Lower leg skin (tissue), 4 donors: ENCODE measurements at regions not wholly inside any gene's neighbourhood (a gene's known extent, or its start where the extent isn't known, plus 50 kb on each side); places are given as distances from the start of the nearest gene placed in this dataset.
"Not testable (repeated sequence)": the region's sequence is repeated elsewhere in the genome, so short reads cannot be mapped to it uniquely, and the experiment has no call there.

Source experiments
- DNase-seq, 2 donors: peaks; one replicate each; pipeline ENCODE4 v3.0.0-alpha.2; 2019; ENCODE audit warnings: low spot score in 2 of 2
- H3K4me3 ChIP-seq: fragments of 200-600 bp; sonication (generic); 2 replicates; pipeline ENCODE4 v1.5.1; 2017; ENCODE audit warnings: mild to moderate bottlenecking, low read depth; ENCODE audit not compliant: poor library complexity, severe bottlenecking
- POLR2A ChIP-seq, 2 donors: fragments of 450-650 bp; IDR thresholded peaks; one replicate each; pipeline ENCODE4 v1.6.1; 2016 to 2017; ENCODE audit warnings: antibody characterized with exemption in 2 of 2, mild to moderate bottlenecking in 1 of 2, moderate library complexity in 1 of 2
- WGBS, 2 donors: methylation state at CpG; one replicate each; pipeline ENCODE4 v1.1.5; 2018; 5-methylcytosine and 5-hydroxymethylcytosine counted together
- intact Hi-C: fragments of 100-400 bp; cut with DNase I; formaldehyde crosslinking; loops from one replicate; pipeline ENCODE4 v1.15.0; 2023; ENCODE audit warnings: low total_unique reads
- TF ChIP-seq, protein P1 (sequence below), 3 donors: fragments of 450-650 bp; IDR thresholded peaks; one replicate each; pipeline ENCODE4 v1.5.1; 2016; ENCODE audit warnings: antibody characterized with exemption in 3 of 3, mild to moderate bottlenecking in 3 of 3, moderate library complexity in 2 of 3

DNA sequence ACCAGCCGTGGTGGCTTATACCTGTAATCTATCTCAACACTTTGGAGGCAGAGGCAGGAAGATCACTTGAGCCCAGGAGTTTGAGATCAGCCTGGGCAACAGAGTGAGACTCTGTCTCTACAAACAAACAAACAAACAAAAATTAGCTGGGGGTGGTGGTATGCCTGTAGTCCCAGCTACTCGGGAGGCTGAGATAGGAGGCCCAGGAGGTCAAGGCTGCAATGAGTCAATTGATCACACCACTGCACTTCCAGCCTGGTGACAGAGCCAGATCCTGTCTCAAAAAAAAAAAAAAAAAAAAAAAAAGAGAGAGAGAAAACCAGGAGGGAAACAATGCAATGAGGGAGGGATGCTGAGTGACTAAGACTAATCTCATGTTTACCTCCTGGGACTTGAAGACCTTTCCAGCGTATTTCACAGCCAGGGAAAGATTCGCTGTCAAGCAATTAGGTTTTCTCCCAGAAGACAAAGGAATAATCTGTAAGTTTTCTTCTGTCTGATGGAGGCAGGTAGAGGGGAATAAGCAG is 51.1 kb upstream of the MIER3 start:
- no peak for DNase-seq
- TF ChIP-seq, protein P1, sequence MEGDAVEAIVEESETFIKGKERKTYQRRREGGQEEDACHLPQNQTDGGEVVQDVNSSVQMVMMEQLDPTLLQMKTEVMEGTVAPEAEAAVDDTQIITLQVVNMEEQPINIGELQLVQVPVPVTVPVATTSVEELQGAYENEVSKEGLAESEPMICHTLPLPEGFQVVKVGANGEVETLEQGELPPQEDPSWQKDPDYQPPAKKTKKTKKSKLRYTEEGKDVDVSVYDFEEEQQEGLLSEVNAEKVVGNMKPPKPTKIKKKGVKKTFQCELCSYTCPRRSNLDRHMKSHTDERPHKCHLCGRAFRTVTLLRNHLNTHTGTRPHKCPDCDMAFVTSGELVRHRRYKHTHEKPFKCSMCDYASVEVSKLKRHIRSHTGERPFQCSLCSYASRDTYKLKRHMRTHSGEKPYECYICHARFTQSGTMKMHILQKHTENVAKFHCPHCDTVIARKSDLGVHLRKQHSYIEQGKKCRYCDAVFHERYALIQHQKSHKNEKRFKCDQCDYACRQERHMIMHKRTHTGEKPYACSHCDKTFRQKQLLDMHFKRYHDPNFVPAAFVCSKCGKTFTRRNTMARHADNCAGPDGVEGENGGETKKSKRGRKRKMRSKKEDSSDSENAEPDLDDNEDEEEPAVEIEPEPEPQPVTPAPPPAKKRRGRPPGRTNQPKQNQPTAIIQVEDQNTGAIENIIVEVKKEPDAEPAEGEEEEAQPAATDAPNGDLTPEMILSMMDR (IDR thresholded peaks at IDR 0.05): no peak
- TF ChIP-seq POLR2A (IDR thresholded peaks at IDR 0.05): no peak
- intact Hi-C loops: no loop called here
- H3K4me3 ChIP-seq: no peak overlapping the region
- WGBS, 2 donors: 69 to 89% methylated on average over 4 of the region's 4 CpGs

DNA sequence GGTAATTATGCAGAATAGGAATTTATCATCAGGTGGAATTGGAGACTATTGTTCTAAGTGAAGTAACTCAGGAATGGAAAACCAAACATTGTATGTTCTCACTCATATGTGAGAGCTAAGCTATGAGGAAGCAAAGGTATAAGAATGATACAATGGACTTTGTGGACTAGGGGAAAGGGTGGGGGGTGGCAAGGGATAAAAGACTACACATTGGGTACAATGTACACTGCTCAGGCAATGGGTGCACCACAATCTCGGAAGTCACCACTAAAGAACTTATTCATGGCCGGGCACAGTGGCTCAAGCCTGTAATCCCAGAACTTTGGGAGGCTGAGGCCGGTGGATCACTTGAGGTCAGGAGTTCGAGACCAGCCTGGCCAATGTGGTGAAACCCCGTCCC is 51.6 kb upstream of the MIER3 start:
- 90 to 94% methylated on average over 5 of the region's 5 CpGs for WGBS, 2 donors
- intact Hi-C loops, H3K4me3 ChIP-seq, DNase-seq: not testable (repeated sequence)

GRCh38 chr5:57004800-57005199 is 52.9 kb upstream of the MIER3 start:
- no peak for TF ChIP-seq POLR2A (IDR thresholded peaks at IDR 0.05)
- TF ChIP-seq, protein P1 (IDR thresholded peaks at IDR 0.05): no peak
- H3K4me3 ChIP-seq: no peak overlapping the region
- DNase-seq: no peak
- intact Hi-C loops: no loop called here
- WGBS, 2 donors: 55 to 71% methylated on average over 5 of the region's 5 CpGs

DNA sequence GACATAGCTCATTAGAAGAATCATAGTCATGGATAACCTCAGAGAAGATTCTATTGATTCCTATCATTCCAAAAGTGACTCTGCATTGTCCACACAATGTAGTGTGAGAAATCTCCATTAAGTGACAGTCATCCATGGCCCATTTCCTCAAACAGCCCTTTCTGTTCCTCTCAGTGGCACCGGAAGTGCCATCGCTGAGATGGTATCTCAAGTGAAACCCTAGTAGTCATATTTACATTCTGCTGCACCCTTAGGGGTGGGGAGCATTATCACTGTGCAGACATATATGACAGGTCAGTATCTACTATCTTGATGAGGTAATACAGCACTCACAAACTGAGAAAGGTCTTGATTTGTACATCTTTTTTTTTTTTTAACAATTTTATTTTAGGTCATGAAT is 55.4 kb upstream of the MIER3 start:
- intact Hi-C loops: no loop called here
- no peak overlapping the region for H3K4me3 ChIP-seq
- TF ChIP-seq, protein P1 (IDR thresholded peaks at IDR 0.05): no peak
- no peak for TF ChIP-seq POLR2A (IDR thresholded peaks at IDR 0.05)
- WGBS, 2 donors: 81 to 86% methylated on average over 2 of the region's 2 CpGs
- no peak for DNase-seq

DNA sequence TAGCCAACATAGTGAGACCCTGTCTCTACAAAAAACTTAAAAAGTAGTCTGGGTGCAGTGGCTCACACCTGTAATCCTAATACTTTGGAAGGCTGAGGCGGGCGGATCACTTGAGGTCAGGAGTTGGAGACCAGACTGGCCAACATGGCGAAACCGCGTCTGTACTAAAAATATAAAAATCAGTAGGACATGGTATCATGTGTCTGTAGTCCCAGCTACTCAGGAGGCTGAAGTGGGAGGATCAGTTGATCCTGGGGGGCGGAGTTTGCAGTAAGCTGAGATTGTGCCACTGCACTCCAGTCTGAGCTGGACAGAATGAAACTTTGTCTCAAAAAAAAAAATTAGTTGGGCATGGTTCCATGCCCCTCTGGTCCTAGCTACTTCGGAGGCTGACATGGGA is 57.9 kb upstream of the MIER3 start:
- intact Hi-C loops: no loop called here
- no peak for TF ChIP-seq POLR2A (IDR thresholded peaks at IDR 0.05)
- TF ChIP-seq, protein P1 (IDR thresholded peaks at IDR 0.05): no peak
- no peak overlapping the region for H3K4me3 ChIP-seq
- DNase-seq: no peak
- WGBS, 2 donors: 87 to 93% methylated on average over 7 of the region's 7 CpGs

- DNase-seq: no peak
- intact Hi-C loops: no loop called here
- no peak overlapping the region for H3K4me3 ChIP-seq
- 73 to 95% methylated on average over 4 of the region's 4 CpGs for WGBS, 2 donors
- TF ChIP-seq, protein P1 (IDR thresholded peaks at IDR 0.05): no peak
- no peak for TF ChIP-seq POLR2A (IDR thresholded peaks at IDR 0.05)
These were observed 58.9 kb upstream of the MIER3 start for GRCh38 chr5:57010786-57011185.
